Psoas muscle (tissue), 7 donors: ENCODE measurements at regions not wholly inside any gene's neighbourhood (a gene's known extent, or its start where the extent isn't known, plus 50 kb on each side); places are given as distances from the start of the nearest gene placed in this dataset.

Experiments
- ATAC-seq, 4 donors: fragments of 200-7000 bp; cut with Tn5 transposase; one replicate each; pipeline ENCODE4 v1.9.1; 2020; ENCODE audit warnings: moderate library complexity in 3 of 4, mild to moderate bottlenecking in 2 of 4
- DNase-seq, 2 donors: peaks; one replicate each; pipeline ENCODE4 v3.0.0-alpha.2; 2020
- H3K27ac ChIP-seq: fragments of 200-600 bp; one replicate; pipeline ENCODE4 v1.8.0; 2022
- H3K27me3 ChIP-seq, 3 donors: fragments of 200-600 bp in 1 of 3; one replicate each; pipeline versions ENCODE4 v1.6.1 to v1.8.0; 2013 to 2022; ENCODE audit warnings: low read length in 2 of 3, mild to moderate bottlenecking in 2 of 3, moderate library complexity in 1 of 3; ENCODE audit not compliant: insufficient read depth in 3 of 3
- H3K36me3 ChIP-seq, 2 donors: fragments of 200-600 bp in 1 of 2; one replicate each; pipeline versions ENCODE4 v1.6.1 to v1.8.0; 2013 to 2022; ENCODE audit warnings: low read depth in 1 of 2, mild to moderate bottlenecking in 1 of 2, moderate library complexity in 1 of 2; ENCODE audit not compliant: insufficient read depth in 1 of 2
- H3K4me1 ChIP-seq: fragments of 200-600 bp; one replicate; pipeline ENCODE4 v1.8.0; 2022
- H3K4me3 ChIP-seq: fragments of 200-600 bp; one replicate; pipeline ENCODE4 v1.8.0; 2022; ENCODE audit warnings: mild to moderate bottlenecking
- H3K9me3 ChIP-seq: fragments of 200-600 bp; one replicate; pipeline ENCODE4 v1.8.0; 2022
- WGBS, 3 donors: extraction: QIAGEN DNeasy Blood & Tissue Kit; methylation state at CpG; one replicate each; pipeline versions ENCODE4 v1.1.6 to v1.1.7; 2013; 5-methylcytosine and 5-hydroxymethylcytosine counted together
- intact Hi-C, 2 donors: fragments of 100-400 bp; cut with DNase I; formaldehyde crosslinking; loops; one replicate each; pipeline versions ENCODE4 v1.11.0 to v1.14.2; 2022
- TF ChIP-seq, protein P1 (sequence below): fragments of 200-600 bp; IDR thresholded peaks from one replicate; pipeline ENCODE4 v1.8.0; 2022; ENCODE audit warnings: antibody characterized with exemption
- donor health status: healthy with polysubstance abuse.
- donor health status: DM: no; HTN: no; CAD: no; lungs with moderate emphysema.
- donor health status: Bipolar disorder and iron deficiency.
- donor health status: healthy.
- donor health status: DM: yes; HTN: yes; CAD: no.
- donor health status: DM: no; HTN: no; CAD: no.
- donor health status: DM: yes; HTN: yes; CAD: no.

DNA sequence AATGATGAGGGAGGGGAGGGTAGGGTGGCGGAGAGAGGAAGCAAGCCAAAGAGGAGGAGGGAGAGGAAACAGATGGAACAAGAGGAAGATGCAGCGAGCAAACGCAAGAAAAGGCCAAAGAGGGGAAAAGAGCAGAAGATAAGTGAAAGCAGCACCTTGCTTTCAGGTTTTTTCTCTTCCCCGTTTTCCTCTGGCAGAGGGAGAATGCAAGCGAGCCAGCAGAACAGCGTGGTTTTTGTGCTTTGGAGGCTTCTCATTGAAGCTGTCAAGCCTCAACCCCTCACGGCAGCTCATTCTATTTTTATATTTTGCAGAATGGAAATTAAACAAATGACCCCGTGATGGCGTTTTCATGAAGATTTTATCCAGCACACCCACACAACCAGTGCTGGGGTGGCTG is 67.1 kb upstream of the GRAMD1B start:
- Histone ChIP-seq H3K27ac (no peak overlapping the region), H3K27me3 (peaks cover 0 to 28% (median 2%) of the 10 kb centered on the region in 3 donors), H3K4me1 (no peaks in the 10 kb centered on the region), H3K9me3 (no peaks in the 10 kb centered on the region), H3K36me3 (no peaks in the 10 kb centered on the region), H3K4me3 (no peak overlapping the region)
- 22 to 36% (median 32%) methylated on average over 9 of the region's 9 CpGs for WGBS, 3 donors
- ATAC-seq (no peak), DNase-seq (no peak)
- intact Hi-C loops: no loop called here
- TF ChIP-seq, protein P1, sequence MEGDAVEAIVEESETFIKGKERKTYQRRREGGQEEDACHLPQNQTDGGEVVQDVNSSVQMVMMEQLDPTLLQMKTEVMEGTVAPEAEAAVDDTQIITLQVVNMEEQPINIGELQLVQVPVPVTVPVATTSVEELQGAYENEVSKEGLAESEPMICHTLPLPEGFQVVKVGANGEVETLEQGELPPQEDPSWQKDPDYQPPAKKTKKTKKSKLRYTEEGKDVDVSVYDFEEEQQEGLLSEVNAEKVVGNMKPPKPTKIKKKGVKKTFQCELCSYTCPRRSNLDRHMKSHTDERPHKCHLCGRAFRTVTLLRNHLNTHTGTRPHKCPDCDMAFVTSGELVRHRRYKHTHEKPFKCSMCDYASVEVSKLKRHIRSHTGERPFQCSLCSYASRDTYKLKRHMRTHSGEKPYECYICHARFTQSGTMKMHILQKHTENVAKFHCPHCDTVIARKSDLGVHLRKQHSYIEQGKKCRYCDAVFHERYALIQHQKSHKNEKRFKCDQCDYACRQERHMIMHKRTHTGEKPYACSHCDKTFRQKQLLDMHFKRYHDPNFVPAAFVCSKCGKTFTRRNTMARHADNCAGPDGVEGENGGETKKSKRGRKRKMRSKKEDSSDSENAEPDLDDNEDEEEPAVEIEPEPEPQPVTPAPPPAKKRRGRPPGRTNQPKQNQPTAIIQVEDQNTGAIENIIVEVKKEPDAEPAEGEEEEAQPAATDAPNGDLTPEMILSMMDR: no peak

- intact Hi-C loops: no loop called here
- H3K4me1 ChIP-seq: no peaks in the 10 kb centered on the region
- ATAC-seq (no peak), DNase-seq (no peak)
- TF ChIP-seq, protein P1: no peak
- H3K27me3 ChIP-seq: peaks cover 0 to 28% (median 2%) of the 10 kb centered on the region in 3 donors
- H3K4me3 ChIP-seq: no peak overlapping the region
- no peaks in the 10 kb centered on the region for H3K9me3 ChIP-seq
- H3K27ac ChIP-seq: no peak overlapping the region
- H3K36me3 ChIP-seq: no peaks in the 10 kb centered on the region
Measured at GRCh38 chr11:123362186-123362585, 67.9 kb upstream of the GRAMD1B start.

DNA sequence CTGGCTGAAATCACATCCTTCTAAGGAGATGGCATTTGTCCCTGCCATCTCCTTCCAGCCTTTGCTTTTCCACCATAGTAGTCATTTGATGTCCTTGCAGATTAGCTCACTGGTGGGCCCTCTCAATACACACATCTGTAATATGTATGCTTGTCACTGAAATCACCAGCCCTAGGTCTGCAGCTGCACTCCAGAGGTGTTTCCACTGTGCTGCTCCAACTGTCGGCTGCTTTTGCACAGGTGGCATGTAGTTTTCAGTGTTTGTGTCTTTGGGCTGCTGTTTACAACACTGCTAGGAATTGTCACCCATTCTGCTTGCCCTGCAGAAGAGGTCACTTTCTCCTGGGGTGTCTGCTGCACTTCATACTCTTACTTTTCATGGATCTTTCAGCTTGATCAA is 69.0 kb upstream of the GRAMD1B start:
- TF ChIP-seq, protein P1: no peak
- no peak for DNase-seq
- Histone ChIP-seq H3K4me1 (no peaks in the 10 kb centered on the region), H3K27me3 (peaks cover 0 to 28% (median 2%) of the 10 kb centered on the region in 3 donors), H3K27ac (no peak overlapping the region), H3K36me3 (no peaks in the 10 kb centered on the region), H3K4me3 (no peak overlapping the region), H3K9me3 (no peaks in the 10 kb centered on the region)
- intact Hi-C loops: no loop called here
- 79 to 87% (median 84%) methylated on average over 1 of the region's 1 CpG for WGBS, 3 donors
- ATAC-seq: no peak

- no peak for ATAC-seq
- TF ChIP-seq, protein P1: no peak
- 96 to 98% (median 97%) methylated on average over 10 of the region's 10 CpGs for WGBS, 3 donors
- DNase-seq: no peak
- H3K4me3 ChIP-seq: no peak overlapping the region
- no peaks in the 10 kb centered on the region for H3K4me1 ChIP-seq
- no peaks in the 10 kb centered on the region for H3K36me3 ChIP-seq
- H3K27me3 ChIP-seq: peaks cover 0 to 26% (median 2%) of the 10 kb centered on the region in 3 donors
- intact Hi-C loops: no loop called here
- no peak overlapping the region for H3K27ac ChIP-seq
- no peaks in the 10 kb centered on the region for H3K9me3 ChIP-seq
Measured at GRCh38 chr11:123360267-123360936, 69.7 kb upstream of the GRAMD1B start.
